WTC11 (cell line): ENCODE measurements at regions not wholly inside any gene's neighbourhood (a gene's known extent, or its start where the extent isn't known, plus 50 kb on each side); places are given as distances from the start of the nearest gene placed in this dataset.

Source experiments
- ATAC-seq: fragments of 200-7000 bp; cut with Tn5 transposase; 2 replicates; pipeline ENCODE4 v1.10.0; 2021; ENCODE audit warnings: mild to moderate bottlenecking, moderate library complexity
- CTCF ChIA-PET: fragments of 300-600 bp; sonication (Branson Sonifier 250); formaldehyde crosslinking; loops from one replicate; lab custom pipeline; 2021; ENCODE audit warnings: antibody characterized with exemption; lab: Charles Lee
- POLR2A ChIA-PET: fragments of 350-600 bp; sonication (Branson Sonifier 250); formaldehyde crosslinking; loops from one replicate; lab custom pipeline; 2021; ENCODE audit warnings: antibody characterized with exemption; lab: Charles Lee
- DNase-seq: peaks from one replicate; pipeline ENCODE4 v3.0.0; 2021; ENCODE audit warnings: low spot score
- H3K27ac Mint-ChIP-seq: 2 replicates; pipeline ENCODE4 v1.8.0; 2021; ENCODE audit warnings: mixed read lengths
- H3K27me3 Mint-ChIP-seq: 2 replicates; pipeline ENCODE4 v1.8.0; 2021; ENCODE audit warnings: low read depth, mild to moderate bottlenecking, moderate library complexity, mixed read lengths
- H3K36me3 Mint-ChIP-seq: 2 replicates; pipeline ENCODE4 v1.8.0; 2021; ENCODE audit warnings: mixed read lengths
- H3K4me1 Mint-ChIP-seq: 2 replicates; pipeline ENCODE4 v1.8.0; 2022; ENCODE audit warnings: mixed read lengths
- H3K4me3 Mint-ChIP-seq: 2 replicates; pipeline ENCODE4 v1.8.0; 2021; ENCODE audit warnings: mild to moderate bottlenecking, moderate library complexity, mixed read lengths
- H3K9me3 Mint-ChIP-seq: 2 replicates; pipeline ENCODE4 v1.8.0; 2021; ENCODE audit warnings: mixed read lengths
- E2F1 ChIP-seq: sonication (generic); formaldehyde crosslinking; IDR thresholded peaks from 2 replicates; pipeline ENCODE4 v1.8.0; 2022; ENCODE audit warnings: mild to moderate bottlenecking, missing genetic modification reagents
- ELF4 ChIP-seq: sonication (generic); formaldehyde crosslinking; IDR thresholded peaks from 2 replicates; pipeline ENCODE4 v1.8.1; 2022; ENCODE audit warnings: low read depth, mild to moderate bottlenecking, moderate library complexity, missing genetic modification reagents
- GABPB1 ChIP-seq: sonication (generic); formaldehyde crosslinking; IDR thresholded peaks from 2 replicates; pipeline ENCODE4 v1.8.1; 2023; ENCODE audit warnings: mild to moderate bottlenecking, missing genetic modification reagents
- HMGXB4 ChIP-seq: sonication (generic); formaldehyde crosslinking; IDR thresholded peaks from 2 replicates; pipeline ENCODE4 v1.8.1; 2023; ENCODE audit warnings: mild to moderate bottlenecking, moderate library complexity, missing genetic modification reagents
- MXD4 ChIP-seq: fragments of 250-450 bp; sonication (Bioruptor Pico); IDR thresholded peaks from 2 replicates; pipeline ENCODE4 v1.8.0; 2021; ENCODE audit warnings: mild to moderate bottlenecking, moderate library complexity, borderline replicate concordance
- NFATC4 ChIP-seq: fragments of 250-450 bp; sonication (Bioruptor Pico); IDR thresholded peaks from 2 replicates; pipeline ENCODE4 v1.9.0; 2021; ENCODE audit warnings: mild to moderate bottlenecking
- PRRX2 ChIP-seq: fragments of 250-450 bp; sonication (Bioruptor Pico); IDR thresholded peaks from 2 replicates; pipeline ENCODE4 v1.8.0; 2021; ENCODE audit warnings: mild to moderate bottlenecking
- RORB ChIP-seq: fragments of 250-450 bp; sonication (Bioruptor Pico); IDR thresholded peaks from 2 replicates; pipeline ENCODE4 v1.9.0; 2021; ENCODE audit warnings: mild to moderate bottlenecking
- ZBTB43 ChIP-seq: sonication (generic); formaldehyde crosslinking; IDR thresholded peaks from 2 replicates; pipeline ENCODE4 v1.8.1; 2023; ENCODE audit warnings: mild to moderate bottlenecking, missing genetic modification reagents
- ZNF263 ChIP-seq: sonication (generic); formaldehyde crosslinking; IDR thresholded peaks from 2 replicates; pipeline ENCODE4 v1.8.1; 2022; ENCODE audit warnings: low read depth, mild to moderate bottlenecking, moderate library complexity, missing genetic modification reagents
- ZNF317 ChIP-seq: sonication (generic); formaldehyde crosslinking; IDR thresholded peaks from 2 replicates; pipeline ENCODE4 v1.8.1; 2023; ENCODE audit warnings: low read depth, mild to moderate bottlenecking, moderate library complexity, missing genetic modification reagents, borderline replicate concordance
- TF ChIP-seq, protein P1 (sequence below): sonication (generic); formaldehyde crosslinking; IDR thresholded peaks from 2 replicates; pipeline ENCODE4 v1.8.1; 2023; ENCODE audit warnings: mild to moderate bottlenecking, missing genetic modification reagents
- TF ChIP-seq, protein P2 (sequence below): sonication (generic); formaldehyde crosslinking; IDR thresholded peaks from 2 replicates; pipeline ENCODE4 v1.8.1; 2022; ENCODE audit warnings: missing genetic modification reagents, borderline replicate concordance
- TF ChIP-seq, protein P3 (sequence below): fragments of 250-450 bp; sonication (Bioruptor Pico); conservative IDR thresholded peaks from 2 replicates; pipeline ENCODE4 v1.9.0; 2021; ENCODE audit warnings: mild to moderate bottlenecking
- TF ChIP-seq, protein P4 (sequence below): sonication (generic); formaldehyde crosslinking; IDR thresholded peaks from 2 replicates; pipeline ENCODE4 v1.8.0; 2022; ENCODE audit warnings: missing genetic modification reagents
- TF ChIP-seq, protein P5 (sequence below): sonication (generic); formaldehyde crosslinking; conservative IDR thresholded peaks from 2 replicates; pipeline ENCODE4 v1.8.1; 2023; ENCODE audit warnings: mild to moderate bottlenecking, low read depth, missing genetic modification reagents, moderate library complexity

DNA sequence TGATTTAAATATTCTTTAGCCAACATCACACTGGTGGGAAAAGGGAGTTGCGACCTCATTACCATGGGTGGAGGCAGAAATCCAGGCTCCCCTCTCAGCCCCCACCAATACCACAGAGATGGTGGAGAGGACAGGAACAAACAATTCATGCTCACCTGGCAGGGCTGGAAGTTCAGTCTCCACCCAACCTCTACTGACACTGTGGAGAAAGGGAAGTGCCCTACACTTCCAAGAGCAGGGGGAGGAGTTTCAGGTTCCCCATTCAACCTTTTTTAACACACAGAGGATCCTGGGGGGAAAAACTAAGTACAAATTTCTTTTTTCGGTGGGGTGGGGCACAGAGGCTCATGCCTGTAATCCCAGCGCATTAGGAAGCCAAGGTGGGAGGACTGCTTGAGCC, 210.1 kb upstream of the KCTD7 start (continued):
- TF ChIP-seq, protein P1, sequence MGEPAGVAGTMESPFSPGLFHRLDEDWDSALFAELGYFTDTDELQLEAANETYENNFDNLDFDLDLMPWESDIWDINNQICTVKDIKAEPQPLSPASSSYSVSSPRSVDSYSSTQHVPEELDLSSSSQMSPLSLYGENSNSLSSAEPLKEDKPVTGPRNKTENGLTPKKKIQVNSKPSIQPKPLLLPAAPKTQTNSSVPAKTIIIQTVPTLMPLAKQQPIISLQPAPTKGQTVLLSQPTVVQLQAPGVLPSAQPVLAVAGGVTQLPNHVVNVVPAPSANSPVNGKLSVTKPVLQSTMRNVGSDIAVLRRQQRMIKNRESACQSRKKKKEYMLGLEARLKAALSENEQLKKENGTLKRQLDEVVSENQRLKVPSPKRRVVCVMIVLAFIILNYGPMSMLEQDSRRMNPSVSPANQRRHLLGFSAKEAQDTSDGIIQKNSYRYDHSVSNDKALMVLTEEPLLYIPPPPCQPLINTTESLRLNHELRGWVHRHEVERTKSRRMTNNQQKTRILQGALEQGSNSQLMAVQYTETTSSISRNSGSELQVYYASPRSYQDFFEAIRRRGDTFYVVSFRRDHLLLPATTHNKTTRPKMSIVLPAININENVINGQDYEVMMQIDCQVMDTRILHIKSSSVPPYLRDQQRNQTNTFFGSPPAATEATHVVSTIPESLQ (CRISPR knock-in tag), result no peak
- TF ChIP-seq NFATC4 (CRISPR knock-in tag) (no peak), ELF4 (CRISPR knock-in tag) (no peak), ZNF317 (CRISPR knock-in tag) (no peak)
- TF ChIP-seq, protein P2, sequence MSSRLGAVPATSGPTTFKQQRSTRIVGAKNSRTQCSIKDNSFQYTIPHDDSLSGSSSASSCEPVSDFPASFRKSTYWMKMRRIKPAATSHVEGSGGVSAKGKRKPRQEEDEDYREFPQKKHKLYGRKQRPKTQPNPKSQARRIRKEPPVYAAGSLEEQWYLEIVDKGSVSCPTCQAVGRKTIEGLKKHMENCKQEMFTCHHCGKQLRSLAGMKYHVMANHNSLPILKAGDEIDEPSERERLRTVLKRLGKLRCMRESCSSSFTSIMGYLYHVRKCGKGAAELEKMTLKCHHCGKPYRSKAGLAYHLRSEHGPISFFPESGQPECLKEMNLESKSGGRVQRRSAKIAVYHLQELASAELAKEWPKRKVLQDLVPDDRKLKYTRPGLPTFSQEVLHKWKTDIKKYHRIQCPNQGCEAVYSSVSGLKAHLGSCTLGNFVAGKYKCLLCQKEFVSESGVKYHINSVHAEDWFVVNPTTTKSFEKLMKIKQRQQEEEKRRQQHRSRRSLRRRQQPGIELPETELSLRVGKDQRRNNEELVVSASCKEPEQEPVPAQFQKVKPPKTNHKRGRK (CRISPR knock-in tag), result no peak

- CTCF ChIA-PET, result interaction anchor here (0.6 to 2.1 kb wide), 2 partner anchors 22 to 233 kb away, joined by 3 to 8 read pairs; no protein-coding TSS in a partner anchor
- H3K27ac Mint-ChIP-seq, result no peak overlapping the region
- H3K36me3 Mint-ChIP-seq, result no peaks in the 10 kb centered on the region
- no peaks in the 10 kb centered on the region for H3K9me3 Mint-ChIP-seq
- H3K4me3 Mint-ChIP-seq, result no peak overlapping the region
- no peaks in the 10 kb centered on the region; the same call in 1 of the 2 replicates for H3K27me3 Mint-ChIP-seq
- H3K4me1 Mint-ChIP-seq, result peaks cover 7% of the 10 kb centered on the region; the same call in 1 of the 2 replicates
- DNase-seq (no peak), ATAC-seq (no peak)
- POLR2A ChIA-PET, result interaction anchor here (0.6 to 0.7 kb wide), 2 partner anchors 275 to 308 kb away, joined by 3 to 7 read pairs; no protein-coding TSS in a partner anchor
- no peak for TF ChIP-seq RORB (CRISPR knock-in tag)
- TF ChIP-seq, protein P3, sequence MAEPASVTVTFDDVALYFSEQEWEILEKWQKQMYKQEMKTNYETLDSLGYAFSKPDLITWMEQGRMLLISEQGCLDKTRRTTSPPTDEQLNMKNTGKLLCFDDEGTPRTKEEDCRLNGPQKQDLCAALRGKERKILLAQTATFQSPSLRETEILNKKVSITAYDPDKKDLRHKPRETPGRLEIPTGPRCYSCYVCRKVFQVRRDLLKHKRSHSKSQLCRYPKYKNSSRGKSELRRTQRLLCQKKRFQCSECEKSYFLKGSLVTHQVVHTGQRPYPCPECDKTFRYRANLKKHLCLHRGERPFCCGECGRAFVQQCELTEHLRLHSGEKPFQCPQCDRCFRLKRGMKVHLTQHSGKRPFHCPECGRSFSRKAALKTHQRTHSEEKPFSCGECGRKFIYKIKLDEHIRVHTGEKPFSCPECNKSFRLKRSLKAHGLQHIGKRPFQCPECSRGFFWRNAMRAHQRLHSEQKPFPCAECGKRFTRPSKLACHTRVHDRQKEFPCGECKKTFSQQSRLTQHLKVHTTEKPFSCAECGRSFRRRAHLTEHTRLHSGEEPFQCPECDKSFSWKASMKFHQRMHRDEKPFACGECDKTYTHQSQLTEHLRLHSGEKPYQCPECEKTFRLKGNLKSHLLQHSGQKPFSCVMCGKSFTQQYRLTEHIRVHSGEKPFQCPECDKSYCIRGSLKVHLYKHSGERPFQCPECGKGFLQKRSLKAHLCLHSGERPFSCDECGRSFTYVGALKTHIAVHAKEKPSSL (CRISPR knock-in tag), result no peak
- TF ChIP-seq, protein P1 (CRISPR knock-in tag), result no peak
- TF ChIP-seq PRRX2, result no peak
- TF ChIP-seq ZNF263 (CRISPR knock-in tag), result no peak
- TF ChIP-seq, protein P4, sequence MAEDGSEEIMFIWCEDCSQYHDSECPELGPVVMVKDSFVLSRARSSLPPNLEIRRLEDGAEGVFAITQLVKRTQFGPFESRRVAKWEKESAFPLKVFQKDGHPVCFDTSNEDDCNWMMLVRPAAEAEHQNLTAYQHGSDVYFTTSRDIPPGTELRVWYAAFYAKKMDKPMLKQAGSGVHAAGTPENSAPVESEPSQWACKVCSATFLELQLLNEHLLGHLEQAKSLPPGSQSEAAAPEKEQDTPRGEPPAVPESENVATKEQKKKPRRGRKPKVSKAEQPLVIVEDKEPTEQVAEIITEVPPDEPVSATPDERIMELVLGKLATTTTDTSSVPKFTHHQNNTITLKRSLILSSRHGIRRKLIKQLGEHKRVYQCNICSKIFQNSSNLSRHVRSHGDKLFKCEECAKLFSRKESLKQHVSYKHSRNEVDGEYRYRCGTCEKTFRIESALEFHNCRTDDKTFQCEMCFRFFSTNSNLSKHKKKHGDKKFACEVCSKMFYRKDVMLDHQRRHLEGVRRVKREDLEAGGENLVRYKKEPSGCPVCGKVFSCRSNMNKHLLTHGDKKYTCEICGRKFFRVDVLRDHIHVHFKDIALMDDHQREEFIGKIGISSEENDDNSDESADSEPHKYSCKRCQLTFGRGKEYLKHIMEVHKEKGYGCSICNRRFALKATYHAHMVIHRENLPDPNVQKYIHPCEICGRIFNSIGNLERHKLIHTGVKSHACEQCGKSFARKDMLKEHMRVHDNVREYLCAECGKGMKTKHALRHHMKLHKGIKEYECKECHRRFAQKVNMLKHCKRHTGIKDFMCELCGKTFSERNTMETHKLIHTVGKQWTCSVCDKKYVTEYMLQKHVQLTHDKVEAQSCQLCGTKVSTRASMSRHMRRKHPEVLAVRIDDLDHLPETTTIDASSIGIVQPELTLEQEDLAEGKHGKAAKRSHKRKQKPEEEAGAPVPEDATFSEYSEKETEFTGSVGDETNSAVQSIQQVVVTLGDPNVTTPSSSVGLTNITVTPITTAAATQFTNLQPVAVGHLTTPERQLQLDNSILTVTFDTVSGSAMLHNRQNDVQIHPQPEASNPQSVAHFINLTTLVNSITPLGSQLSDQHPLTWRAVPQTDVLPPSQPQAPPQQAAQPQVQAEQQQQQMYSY, result no peak
- no peak for TF ChIP-seq MXD4 (CRISPR knock-in tag)
- TF ChIP-seq GABPB1, result no peak
- TF ChIP-seq, protein P5, sequence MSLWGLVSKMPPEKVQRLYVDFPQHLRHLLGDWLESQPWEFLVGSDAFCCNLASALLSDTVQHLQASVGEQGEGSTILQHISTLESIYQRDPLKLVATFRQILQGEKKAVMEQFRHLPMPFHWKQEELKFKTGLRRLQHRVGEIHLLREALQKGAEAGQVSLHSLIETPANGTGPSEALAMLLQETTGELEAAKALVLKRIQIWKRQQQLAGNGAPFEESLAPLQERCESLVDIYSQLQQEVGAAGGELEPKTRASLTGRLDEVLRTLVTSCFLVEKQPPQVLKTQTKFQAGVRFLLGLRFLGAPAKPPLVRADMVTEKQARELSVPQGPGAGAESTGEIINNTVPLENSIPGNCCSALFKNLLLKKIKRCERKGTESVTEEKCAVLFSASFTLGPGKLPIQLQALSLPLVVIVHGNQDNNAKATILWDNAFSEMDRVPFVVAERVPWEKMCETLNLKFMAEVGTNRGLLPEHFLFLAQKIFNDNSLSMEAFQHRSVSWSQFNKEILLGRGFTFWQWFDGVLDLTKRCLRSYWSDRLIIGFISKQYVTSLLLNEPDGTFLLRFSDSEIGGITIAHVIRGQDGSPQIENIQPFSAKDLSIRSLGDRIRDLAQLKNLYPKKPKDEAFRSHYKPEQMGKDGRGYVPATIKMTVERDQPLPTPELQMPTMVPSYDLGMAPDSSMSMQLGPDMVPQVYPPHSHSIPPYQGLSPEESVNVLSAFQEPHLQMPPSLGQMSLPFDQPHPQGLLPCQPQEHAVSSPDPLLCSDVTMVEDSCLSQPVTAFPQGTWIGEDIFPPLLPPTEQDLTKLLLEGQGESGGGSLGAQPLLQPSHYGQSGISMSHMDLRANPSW, result no peak
- TF ChIP-seq ZBTB43, result no peak
- TF ChIP-seq E2F1 (CRISPR knock-in tag), result no peak
- TF ChIP-seq HMGXB4 (CRISPR knock-in tag), result no peak
Measured at GRCh38 chr7:66419210-66419609, 209.5 kb upstream of the KCTD7 start.
